ENCODE measurements at regions not wholly inside any gene's neighbourhood (a gene's known extent, or its start where the extent isn't known, plus 50 kb on each side); places are given as distances from the start of the nearest gene placed in this dataset.
"Not testable (repeated sequence)": the region's sequence is repeated elsewhere in the genome, so short reads cannot be mapped to it uniquely, and the experiment has no call there.

DNA sequence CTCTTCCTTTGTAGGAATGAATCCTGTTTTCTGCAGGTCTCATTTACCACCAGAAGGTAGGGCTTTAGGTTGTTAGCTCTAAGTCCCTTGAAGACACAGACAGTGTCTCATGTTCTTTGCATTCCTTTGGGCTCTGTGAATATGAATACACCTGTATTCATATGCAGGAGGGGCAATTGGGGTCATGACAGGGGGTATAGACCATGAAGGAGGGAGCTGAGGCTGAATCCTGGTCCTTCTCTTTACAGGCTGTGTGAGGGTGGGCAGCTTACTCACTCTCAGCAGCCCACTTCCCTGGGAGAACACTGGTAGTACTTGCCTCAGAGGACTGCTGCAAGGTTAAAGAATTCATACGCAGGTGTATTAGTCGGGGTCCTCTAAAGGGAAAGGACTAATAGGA, 267.2 kb upstream of the MGMT start:
- no peak for DNase-seq

DNA sequence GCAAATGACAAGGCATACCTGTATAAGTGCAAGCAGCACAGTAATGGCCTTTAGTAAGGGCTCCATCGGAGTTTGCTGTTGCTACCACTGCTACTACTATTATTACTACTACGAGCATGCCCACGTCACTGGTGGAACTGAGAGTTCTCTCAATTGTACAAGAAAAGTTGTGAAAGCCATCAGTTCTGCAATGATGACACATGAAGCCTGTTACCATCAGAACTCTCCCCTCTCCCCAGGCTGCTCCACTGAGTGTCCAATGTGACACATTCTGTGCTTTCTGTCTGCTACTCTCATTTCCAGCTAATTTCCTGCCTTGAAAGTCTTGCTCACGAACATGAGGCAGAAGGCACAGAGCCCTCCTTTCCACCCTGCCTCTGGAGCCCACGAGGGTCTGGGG, 263.2 kb upstream of the MGMT start:
- no peak for DNase-seq

GRCh38 chr10:129207297-129207696, 259.7 kb upstream of the MGMT start:
- no peak for DNase-seq

- no peak for DNase-seq
Measured at GRCh38 chr10:129210876-129211275, 256.2 kb upstream of the MGMT start.

GRCh38 chr10:129213256-129213655, 253.8 kb upstream of the MGMT start:
- DNase-seq, result no peak

GRCh38 chr10:129213996-129214395, 253.0 kb upstream of the MGMT start:
- DNase-seq, result not testable (repeated sequence)

DNA sequence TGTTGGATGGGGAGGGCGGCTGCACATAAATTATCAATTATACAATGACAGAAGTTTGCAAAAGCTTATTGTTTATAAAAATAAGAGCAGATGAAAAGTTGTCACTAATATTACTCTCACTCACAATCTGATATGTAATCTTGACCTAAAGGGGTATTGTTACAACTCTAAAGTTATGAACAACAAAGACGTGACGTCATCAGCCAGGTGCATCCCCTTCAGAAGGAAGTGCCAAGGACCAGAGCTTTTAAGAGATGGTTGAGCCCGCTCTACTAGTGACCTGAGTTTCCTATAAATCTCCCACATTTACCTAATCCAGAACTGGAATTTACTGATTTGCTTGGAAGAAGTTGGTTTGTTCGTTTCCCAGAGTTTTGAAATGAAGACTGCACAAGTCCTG, 247.7 kb upstream of the MGMT start:
- no peak for DNase-seq

- no peak for DNase-seq
Measured at GRCh38 chr10:129222436-129222835, 244.6 kb upstream of the MGMT start.

- peak in 2 of 3 donors; percentile 1 to 5 for DNase-seq
Measured at GRCh38 chr10:129223363-129223762, 243.7 kb upstream of the MGMT start.

GRCh38 chr10:129224065-129224464, 243.0 kb upstream of the MGMT start:
- no peak for DNase-seq

- DNase-seq, result no peak
Measured at GRCh38 chr10:129231821-129232220, 235.2 kb upstream of the MGMT start.

DNA sequence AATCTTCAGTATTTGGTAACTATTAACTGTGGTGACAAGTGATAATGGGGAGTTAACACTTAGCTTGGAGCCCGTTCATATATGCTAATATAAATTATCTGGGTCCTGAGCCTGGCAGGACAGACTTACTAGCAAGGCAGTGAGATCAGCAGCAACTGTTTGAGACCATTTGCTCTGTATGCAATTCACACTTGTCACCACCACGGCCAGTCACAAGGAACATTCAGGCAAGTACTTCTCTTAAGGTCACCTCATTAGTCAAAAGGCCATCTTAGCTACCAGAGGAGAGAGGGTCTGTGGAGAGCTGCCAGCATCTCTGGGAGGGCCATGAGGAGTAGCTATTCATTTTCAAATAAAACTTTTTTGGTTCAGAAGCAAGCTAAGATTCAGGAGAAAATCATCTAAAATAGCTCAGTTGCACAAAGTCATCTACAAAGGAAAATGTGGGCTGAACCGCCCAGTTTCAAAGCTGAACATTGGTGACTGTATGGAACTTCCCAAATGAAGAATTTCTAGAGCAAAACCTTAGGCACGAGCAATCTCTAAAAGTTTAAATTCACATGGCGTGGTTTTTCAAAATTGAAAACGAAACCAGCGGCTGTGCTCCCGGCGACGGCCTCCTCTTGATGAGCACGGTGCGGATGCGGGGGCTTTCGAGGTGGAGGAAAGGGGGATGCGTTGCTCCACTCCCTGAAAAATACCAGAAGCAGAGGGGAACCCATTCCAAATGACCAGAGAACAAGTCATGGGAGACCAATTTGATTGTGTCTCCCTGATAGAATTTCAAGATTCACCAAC, 233.5 kb upstream of the MGMT start:
- no peak for DNase-seq

GRCh38 chr10:129236274-129236691, 230.8 kb upstream of the MGMT start:
- DNase-seq, result no peak

- DNase-seq, result no peak
Measured at GRCh38 chr10:129241461-129241860, 225.6 kb upstream of the MGMT start.

DNA sequence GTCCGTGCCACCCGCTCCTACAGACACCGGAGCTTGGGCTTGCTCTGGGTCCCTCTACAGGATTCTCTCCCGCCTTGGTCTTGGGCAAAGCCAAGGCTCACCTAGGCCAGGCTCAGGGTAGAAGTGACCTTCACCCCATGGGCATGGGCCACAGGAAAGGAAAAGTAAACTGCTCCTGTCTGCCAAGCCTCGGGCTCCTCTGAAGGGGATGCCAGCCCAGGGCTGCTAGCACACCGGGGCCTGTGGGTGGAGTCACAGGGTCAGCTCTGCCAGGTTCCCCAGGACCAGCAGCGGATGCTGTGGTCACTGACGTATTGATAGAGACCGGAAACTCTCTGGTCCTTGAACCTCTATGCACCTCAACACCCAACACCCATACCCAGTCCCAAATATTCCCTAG, 222.7 kb upstream of the MGMT start:
- no peak for DNase-seq

- DNase-seq, result no peak
Measured at GRCh38 chr10:129244757-129245156, 222.3 kb upstream of the MGMT start.

GRCh38 chr10:129253161-129253864, 213.7 kb upstream of the MGMT start:
- no peak for DNase-seq

GRCh38 chr10:129253865-129254179, 213.2 kb upstream of the MGMT start:
- peak in 2 of 3 donors; percentile 0 to 10 for DNase-seq

DNA sequence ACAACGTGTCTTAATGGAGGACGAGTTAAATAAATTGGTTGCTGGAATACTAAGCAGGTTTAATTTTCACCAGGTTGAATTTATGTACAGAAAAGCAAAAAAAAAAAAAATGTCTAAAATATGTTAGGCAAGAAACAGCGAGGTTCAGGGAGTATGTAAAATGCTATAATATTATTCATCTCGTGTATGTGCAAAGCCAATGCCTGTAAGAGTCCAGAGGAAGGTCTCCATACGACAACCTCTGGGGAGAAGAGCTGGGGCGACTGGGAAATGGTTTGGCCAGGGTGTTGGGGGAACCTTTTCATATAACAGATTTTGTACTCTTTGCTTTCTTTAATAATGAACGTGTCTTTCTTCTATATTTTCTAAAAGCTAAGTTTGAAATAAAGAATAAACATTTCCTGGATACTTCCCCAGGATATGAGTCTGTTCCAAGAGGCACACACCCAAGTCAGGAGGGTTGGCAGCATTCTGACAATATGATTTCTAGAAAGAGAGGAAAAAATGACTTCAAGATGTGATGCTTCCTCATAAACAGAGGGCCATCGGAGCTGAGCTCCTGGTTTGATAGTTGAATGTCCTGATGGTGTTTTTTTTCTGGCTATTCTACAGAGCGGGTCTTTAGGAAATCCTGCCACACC, 208.6 kb upstream of the MGMT start:
- no peak for DNase-seq

GRCh38 chr10:129259128-129259815, 207.8 kb upstream of the MGMT start:
- no peak for DNase-seq

- no peak for DNase-seq
Measured at GRCh38 chr10:129272176-129272575, 194.9 kb upstream of the MGMT start.

- no peak for DNase-seq
Measured at GRCh38 chr10:129272866-129273650, 194.0 kb upstream of the MGMT start.

- no peak for DNase-seq
Measured at GRCh38 chr10:129273860-129274259, 193.2 kb upstream of the MGMT start.
